22Rv1 (cell line): ENCODE measurements at regions not wholly inside any gene's neighbourhood (a gene's known extent, or its start where the extent isn't known, plus 50 kb on each side); places are given as distances from the start of the nearest gene placed in this dataset.

Experiments used
- H3K27ac ChIP-seq: fragments of 450-650 bp; 2 replicates; pipeline ENCODE4 v1.5.1; 2017
- ZFX ChIP-seq: fragments of 450-650 bp; IDR thresholded peaks from 2 replicates; pipeline ENCODE4 v1.6.1; 2017; ENCODE audit warnings: antibody characterized with exemption, borderline replicate concordance
- TF ChIP-seq, protein P1 (sequence below): fragments of 450-650 bp; IDR thresholded peaks from 2 replicates; pipeline ENCODE4 v1.5.1; 2017; ENCODE audit warnings: mild to moderate bottlenecking

DNA sequence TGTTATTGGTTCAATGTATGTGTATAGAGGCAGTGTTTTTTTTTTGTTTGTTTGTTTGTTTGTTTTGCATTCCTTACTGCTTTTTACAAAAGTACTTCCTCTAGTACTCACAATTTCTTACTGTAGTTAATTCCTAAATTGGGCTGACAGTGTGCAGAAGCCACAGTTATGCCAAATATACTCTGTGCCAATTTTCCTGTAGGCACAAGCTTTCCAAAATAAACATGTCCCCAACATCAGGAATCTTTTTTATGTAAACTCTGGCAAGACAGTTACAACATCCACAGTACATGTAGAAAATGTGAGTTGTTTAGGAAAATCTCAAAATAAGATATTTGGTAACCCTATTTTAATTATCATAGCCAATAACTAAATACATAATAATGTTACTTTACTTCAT, 161.6 kb upstream of the TSLP start:
- TF ChIP-seq, protein P1, sequence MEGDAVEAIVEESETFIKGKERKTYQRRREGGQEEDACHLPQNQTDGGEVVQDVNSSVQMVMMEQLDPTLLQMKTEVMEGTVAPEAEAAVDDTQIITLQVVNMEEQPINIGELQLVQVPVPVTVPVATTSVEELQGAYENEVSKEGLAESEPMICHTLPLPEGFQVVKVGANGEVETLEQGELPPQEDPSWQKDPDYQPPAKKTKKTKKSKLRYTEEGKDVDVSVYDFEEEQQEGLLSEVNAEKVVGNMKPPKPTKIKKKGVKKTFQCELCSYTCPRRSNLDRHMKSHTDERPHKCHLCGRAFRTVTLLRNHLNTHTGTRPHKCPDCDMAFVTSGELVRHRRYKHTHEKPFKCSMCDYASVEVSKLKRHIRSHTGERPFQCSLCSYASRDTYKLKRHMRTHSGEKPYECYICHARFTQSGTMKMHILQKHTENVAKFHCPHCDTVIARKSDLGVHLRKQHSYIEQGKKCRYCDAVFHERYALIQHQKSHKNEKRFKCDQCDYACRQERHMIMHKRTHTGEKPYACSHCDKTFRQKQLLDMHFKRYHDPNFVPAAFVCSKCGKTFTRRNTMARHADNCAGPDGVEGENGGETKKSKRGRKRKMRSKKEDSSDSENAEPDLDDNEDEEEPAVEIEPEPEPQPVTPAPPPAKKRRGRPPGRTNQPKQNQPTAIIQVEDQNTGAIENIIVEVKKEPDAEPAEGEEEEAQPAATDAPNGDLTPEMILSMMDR, result no peak
- no peak for TF ChIP-seq ZFX
- no peak overlapping the region for H3K27ac ChIP-seq

DNA sequence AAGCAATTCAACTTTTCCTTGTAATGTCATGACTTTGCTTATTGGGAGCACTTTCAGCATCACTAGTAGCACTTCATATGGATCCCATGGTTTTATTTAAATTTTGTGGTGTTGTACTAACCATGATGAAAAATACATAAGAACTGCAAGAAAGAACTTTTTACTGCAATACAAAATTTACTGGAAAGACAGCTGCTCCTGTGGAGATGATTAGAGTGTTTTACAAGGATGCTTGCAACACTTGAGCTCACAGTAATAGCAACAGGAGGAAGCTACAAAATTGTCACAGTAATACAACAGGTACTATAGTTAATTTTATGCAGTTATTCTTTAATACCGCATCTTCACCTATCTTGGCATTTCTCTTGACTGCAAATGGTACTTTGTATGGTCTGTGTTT, 158.3 kb upstream of the TSLP start:
- TF ChIP-seq, protein P1, result no peak
- TF ChIP-seq ZFX, result no peak

DNA sequence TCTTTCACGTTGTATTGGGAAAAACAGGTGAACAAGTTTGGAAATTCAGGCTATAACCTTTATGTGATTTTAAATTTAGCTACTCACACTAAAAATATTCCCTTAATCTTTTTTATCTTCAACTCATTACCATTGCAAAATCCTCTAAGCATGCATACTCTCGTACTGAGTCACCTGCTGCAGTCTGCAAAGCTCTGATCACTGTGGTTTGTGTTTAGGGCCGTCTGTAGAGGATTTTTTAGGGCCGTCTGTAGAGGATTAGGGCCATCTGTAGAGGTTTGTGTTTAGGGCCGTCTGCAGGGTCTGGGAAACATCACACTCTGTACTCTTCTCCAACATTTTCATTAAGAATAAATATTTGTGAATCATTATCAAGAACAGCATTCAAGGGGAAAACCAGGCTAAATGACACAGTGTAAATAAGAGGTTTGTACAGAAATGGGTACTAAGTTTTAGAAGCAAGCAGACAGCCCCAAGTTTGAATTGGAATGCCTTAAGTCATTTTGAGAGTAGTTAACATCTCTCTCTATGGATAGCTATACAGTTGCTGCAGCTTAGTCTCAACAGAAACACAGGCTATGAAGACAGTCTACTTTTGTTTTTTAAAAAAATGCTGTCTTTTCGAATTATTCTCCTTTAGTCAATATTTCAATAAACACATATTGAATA, 155.0 kb upstream of the TSLP start:
- H3K27ac ChIP-seq, result no peak overlapping the region
- TF ChIP-seq, protein P1, result no peak
- no peak for TF ChIP-seq ZFX

More for the DNA sequence above, 158.3 kb upstream of the TSLP start:
- H3K27ac ChIP-seq, result no peak overlapping the region

DNA sequence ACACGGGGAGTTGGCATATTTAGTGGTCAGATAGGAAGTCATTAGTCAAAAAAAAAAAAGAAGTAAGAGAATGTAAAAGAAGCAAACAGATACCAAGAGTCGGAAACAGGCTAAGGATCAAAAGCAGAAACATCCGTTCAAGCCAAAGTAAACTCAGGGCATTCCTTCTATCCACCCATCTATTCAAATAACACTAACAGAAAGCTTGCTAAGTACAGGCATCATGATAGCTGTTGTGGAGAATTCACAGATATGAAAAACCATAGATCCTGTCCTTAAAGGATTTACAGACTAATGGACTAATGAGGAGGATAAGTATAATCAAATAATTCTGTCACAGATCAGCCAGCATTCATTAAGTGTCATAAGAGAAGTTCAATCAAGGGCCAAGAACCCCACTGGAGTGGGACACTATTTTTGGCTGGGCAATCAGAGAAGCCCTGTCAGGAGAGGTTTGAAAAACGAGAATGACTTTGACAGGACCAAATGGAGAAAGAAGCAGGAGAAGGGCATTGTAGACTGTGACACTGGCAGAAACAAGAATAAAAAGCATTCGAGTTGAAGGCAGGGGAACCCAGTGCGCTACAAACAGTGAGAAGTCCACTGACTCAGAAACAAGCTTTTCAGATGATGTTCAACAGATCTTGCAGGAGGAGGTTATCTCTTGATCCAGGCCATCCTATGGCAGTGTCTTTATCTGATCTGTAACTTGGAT, 154.2 kb upstream of the TSLP start:
- no peak overlapping the region for H3K27ac ChIP-seq
- TF ChIP-seq ZFX, result no peak
- TF ChIP-seq, protein P1, result no peak

DNA sequence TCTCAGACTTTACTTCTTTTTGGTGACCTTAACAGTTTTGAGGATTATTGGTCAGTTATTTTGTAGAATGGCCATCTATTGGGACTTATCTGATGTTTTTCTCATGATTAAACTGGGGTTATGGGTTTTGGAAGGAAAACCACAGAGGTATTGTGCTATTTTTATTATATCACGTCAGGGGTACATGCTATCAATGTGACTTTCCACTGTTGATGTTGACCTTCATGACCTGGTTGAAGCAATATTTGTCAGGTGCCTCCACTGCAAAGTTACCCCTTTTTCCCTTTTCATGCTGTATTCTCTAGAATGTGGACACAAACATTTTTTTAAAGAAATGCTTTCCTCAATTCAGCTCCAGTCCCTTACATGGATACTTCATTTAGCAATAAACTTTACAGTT, 152.8 kb upstream of the TSLP start:
- TF ChIP-seq, protein P1, result no peak
- no peak for TF ChIP-seq ZFX
- no peak overlapping the region for H3K27ac ChIP-seq

DNA sequence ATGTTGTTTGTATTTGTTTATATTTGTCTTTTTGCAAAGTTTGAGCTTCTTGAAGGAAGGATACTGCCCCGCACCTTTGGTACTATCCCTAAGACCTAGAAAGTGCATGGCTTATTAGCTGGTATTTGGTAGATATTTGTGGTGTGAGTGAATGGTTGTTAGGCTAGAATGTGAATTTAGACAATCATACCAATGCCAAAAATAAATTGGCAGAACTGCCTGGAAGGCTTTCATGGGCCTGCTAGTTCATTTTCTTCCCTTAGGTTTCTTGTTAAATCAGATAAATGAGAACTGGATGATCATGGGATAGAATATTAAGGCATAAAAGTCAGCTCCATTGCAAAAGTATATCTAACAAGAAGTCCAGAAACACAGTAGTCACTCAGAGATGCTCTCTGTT, 147.5 kb upstream of the TSLP start:
- H3K27ac ChIP-seq, result no peak overlapping the region
- TF ChIP-seq, protein P1, result no peak
- TF ChIP-seq ZFX, result no peak

DNA sequence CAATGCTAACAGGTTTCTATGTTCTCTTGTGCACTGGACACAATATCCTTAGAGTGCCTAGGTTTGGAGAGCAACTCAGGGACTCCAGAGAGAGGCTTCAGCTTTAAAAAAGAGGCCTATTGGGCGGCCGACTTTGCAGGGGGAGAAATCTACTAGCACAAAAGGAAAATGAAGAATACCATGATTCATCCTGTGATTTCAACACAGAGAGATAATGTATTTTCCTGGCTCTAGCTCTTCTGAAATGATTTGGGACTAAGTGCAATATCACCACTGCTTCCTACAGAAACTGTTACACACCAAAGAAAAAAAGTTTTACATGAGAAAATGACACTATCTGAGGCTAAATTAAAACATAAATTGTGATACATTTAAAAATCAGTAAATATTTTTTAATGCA, 146.1 kb upstream of the TSLP start:
- no peak overlapping the region for H3K27ac ChIP-seq
- no peak for TF ChIP-seq ZFX
- TF ChIP-seq, protein P1, result no peak
